ENCODE measurements at regions not wholly inside any gene's neighbourhood (a gene's known extent, or its start where the extent isn't known, plus 50 kb on each side); places are given as distances from the start of the nearest gene placed in this dataset.

DNA sequence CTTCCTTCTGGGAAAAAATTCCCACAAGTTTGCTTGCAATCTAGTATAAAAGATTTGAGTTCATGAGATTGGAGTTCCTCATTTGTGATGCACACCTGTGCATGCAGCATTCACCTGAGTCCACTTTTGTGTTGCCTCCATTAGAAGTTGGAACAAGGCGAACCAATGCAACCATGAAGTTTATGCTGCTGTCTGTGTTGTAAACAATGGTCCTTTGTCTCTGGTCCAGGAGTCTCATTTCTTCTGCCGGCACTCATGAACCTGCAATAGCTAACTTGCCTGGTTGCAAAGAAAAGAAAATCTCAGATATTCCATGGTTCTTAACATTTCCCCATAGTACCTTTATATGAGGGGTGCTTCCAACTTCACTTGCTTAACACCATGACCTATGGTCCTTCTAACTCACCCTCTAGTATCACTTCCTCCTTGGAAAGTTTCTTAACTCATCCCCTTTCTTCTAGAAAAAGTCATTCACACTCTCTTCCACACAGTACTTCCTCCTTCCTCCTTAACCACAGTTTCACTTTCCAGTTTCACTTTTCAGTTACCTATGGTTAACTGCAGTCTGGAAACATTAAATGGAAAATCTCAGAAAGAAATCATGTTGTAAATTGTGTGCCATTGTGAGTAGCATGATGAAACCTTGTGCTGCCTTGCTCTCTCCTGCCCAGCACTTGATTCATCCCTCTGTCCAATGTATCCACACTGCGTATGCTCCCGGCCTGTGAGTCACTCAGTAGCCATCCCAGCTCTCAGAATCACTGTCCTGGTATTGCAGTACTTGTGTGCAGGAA is 128.8 kb upstream of the TRIB2 start:
- no peak overlapping the region for H3K9ac ChIP-seq (ENCODE audit: low read length)
- H3K4me1 ChIP-seq (ENCODE audit: control insufficient read depth, insufficient read depth, low read length): peaks cover 22% of the 10 kb centered on the region
- no peak overlapping the region for H3K4me3 ChIP-seq (ENCODE audit: low read length)
- no peaks in the 10 kb centered on the region for H3K9me3 ChIP-seq (ENCODE audit: control insufficient read depth, low read length)
- H3K27me3 ChIP-seq (ENCODE audit: control insufficient read depth, insufficient read depth, low read length): no peaks in the 10 kb centered on the region
- no peaks in the 10 kb centered on the region for H3K36me3 ChIP-seq (ENCODE audit: control insufficient read depth, insufficient read depth, low read length)

DNA sequence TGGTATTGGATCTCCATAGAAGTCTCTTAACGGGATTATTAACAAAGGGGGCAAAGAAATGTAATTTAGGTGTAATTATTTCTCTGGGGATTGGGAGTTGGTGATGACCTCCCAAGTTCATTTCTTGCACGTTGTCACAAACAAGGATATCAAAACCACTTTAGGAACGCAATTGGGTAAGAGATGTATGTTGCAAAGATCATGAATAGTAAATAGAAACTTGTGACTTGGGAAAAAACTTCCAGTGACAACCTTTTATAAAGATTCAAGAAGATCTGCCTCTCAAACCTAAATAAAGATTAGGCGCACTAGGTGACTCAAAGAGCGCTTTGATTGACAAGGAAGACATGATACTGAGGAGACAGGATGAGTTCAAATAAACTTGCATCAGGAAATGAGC is 127.8 kb upstream of the TRIB2 start:
- Histone ChIP-seq H3K4me3 (ENCODE audit: low read length) (no peak overlapping the region), H3K9ac (ENCODE audit: low read length) (no peak overlapping the region), H3K4me1 (ENCODE audit: control insufficient read depth, insufficient read depth, low read length) (peaks cover 22% of the 10 kb centered on the region), H3K36me3 (ENCODE audit: control insufficient read depth, insufficient read depth, low read length) (no peaks in the 10 kb centered on the region), H3K27me3 (ENCODE audit: control insufficient read depth, insufficient read depth, low read length) (no peaks in the 10 kb centered on the region), H3K9me3 (ENCODE audit: control insufficient read depth, low read length) (no peaks in the 10 kb centered on the region)

DNA sequence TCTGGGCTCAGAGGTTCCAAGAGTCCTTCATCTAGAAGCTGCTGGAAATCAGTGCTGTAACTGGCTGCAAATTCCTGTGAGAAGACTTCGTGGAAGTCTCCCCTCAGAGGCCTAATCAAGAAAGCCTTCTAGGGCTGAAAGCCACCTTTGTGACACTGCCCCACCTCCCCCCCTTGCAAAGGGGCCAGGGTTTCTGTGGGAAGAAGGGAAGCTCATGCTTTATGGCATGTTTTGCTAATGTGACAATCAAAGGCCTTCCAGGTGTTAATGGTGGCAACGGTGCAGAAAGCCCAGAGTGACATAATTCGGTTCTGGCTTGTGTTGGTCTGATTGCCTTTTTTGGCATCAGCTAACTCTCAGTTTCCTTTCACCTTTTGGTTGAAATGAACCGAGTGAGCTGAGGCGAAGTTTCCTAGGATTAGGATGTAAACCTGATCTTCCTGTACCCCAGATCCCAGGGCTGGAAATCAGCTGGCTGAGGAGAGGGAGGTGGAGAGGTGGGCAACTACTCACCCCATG is 126.9 kb upstream of the TRIB2 start:
- no peaks in the 10 kb centered on the region for H3K9me3 ChIP-seq (ENCODE audit: control insufficient read depth, low read length)
- H3K9ac ChIP-seq (ENCODE audit: low read length): no peak overlapping the region

DNA sequence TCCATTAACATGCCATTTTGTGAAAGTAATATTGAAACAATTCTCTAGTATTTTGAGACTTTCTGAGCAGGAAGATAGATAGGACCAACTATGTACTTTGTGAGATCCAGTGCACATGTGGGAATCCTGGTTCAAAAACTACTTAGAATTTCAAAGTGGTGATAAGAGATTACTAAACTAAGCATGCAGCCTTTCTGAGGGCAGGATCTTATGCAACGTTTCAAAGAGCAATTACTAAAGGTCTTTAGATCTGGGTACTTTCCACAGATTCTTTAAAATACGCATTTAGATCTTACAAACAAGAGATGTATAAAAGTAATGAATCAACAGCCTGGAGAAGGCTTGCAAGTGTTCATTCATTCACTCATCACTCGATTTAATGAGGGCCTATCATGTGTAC is 124.4 kb upstream of the TRIB2 start:
- H3K36me3 ChIP-seq (ENCODE audit: control insufficient read depth, insufficient read depth, low read length): no peaks in the 10 kb centered on the region
- no peaks in the 10 kb centered on the region for H3K9me3 ChIP-seq (ENCODE audit: control insufficient read depth, low read length)
- H3K4me1 ChIP-seq (ENCODE audit: control insufficient read depth, insufficient read depth, low read length): peaks cover 13% of the 10 kb centered on the region
- no peaks in the 10 kb centered on the region for H3K27me3 ChIP-seq (ENCODE audit: control insufficient read depth, insufficient read depth, low read length)
- no peak overlapping the region for H3K9ac ChIP-seq (ENCODE audit: low read length)
- no peak overlapping the region for H3K4me3 ChIP-seq (ENCODE audit: low read length)

More for the DNA sequence above, 126.9 kb upstream of the TRIB2 start:
- Histone ChIP-seq H3K4me1 (ENCODE audit: control insufficient read depth, insufficient read depth, low read length) (peaks cover 22% of the 10 kb centered on the region), H3K4me3 (ENCODE audit: low read length) (no peak overlapping the region), H3K27me3 (ENCODE audit: control insufficient read depth, insufficient read depth, low read length) (no peaks in the 10 kb centered on the region), H3K36me3 (ENCODE audit: control insufficient read depth, insufficient read depth, low read length) (no peaks in the 10 kb centered on the region)

DNA sequence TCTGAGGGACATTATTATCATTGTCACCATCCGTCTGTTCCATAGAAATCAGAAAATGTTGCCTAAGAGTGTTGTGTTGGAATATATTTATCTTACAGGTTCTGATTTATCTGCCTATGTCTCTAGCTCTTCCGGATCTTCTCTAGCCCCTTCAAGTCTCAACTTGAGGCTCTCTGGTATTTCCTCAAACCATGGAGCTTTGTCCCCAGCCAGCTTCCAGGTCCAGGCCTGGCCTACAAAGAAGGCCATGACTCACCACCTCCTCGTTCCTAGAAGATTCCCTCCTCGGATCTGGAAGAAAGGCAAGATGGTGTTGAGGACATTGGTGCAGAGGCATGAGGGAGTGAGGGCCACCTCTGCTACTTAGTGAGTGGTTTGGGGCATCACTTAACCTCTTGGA is 122.1 kb upstream of the TRIB2 start:
- Histone ChIP-seq H3K9me3 (ENCODE audit: control insufficient read depth, low read length) (no peaks in the 10 kb centered on the region), H3K36me3 (ENCODE audit: control insufficient read depth, insufficient read depth, low read length) (no peaks in the 10 kb centered on the region)

DNA sequence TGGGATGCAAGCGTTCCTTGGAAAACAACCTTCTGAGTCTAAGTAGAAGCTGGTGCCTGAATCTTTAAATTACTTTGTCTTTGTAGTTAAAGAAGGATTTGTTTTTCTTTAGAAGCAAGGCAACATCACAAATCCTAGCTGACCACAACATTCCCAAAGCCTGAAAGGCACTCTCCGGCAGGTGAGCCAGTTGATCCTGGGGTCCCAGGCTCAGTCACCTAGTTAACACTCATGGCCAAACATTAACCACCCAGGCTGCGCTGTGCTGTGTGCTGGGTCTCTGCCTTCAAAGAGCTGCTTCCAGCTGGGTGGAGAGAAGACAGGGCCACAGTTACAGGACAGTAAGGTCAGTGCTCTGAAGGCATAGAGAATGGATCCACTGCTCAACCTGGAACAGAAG is 120.0 kb upstream of the TRIB2 start:
- Histone ChIP-seq H3K27me3 (ENCODE audit: control insufficient read depth, insufficient read depth, low read length) (no peaks in the 10 kb centered on the region), H3K4me1 (ENCODE audit: control insufficient read depth, insufficient read depth, low read length) (no peaks in the 10 kb centered on the region), H3K4me3 (ENCODE audit: low read length) (no peak overlapping the region), H3K36me3 (ENCODE audit: control insufficient read depth, insufficient read depth, low read length) (no peaks in the 10 kb centered on the region), H3K9me3 (ENCODE audit: control insufficient read depth, low read length) (no peaks in the 10 kb centered on the region), H3K9ac (ENCODE audit: low read length) (no peak overlapping the region)

More for the DNA sequence above, 122.1 kb upstream of the TRIB2 start:
- H3K4me3 ChIP-seq (ENCODE audit: low read length): no peak overlapping the region
- H3K4me1 ChIP-seq (ENCODE audit: control insufficient read depth, insufficient read depth, low read length): no peaks in the 10 kb centered on the region
- H3K9ac ChIP-seq (ENCODE audit: low read length): no peak overlapping the region
- H3K27me3 ChIP-seq (ENCODE audit: control insufficient read depth, insufficient read depth, low read length): no peaks in the 10 kb centered on the region

DNA sequence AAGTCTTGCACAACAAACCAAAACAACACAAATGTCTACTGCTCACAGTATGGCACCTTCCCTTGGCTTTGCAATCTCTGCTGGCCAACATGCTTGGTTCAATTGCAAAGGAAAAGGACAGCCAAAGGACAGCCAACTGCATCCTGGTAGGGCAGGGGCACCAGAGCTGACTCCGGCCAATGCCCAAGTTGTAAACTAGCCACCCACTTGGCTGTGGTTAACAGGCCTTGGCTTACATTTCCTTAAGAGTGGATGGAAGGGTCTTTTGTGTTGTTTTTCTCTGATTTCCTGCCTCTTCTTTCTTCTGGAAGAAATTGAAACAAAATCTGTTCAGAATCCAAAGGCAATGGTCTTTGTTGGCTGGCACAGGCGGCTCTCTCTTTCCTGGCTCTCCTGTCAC is 119.1 kb upstream of the TRIB2 start:
- Histone ChIP-seq H3K36me3 (ENCODE audit: control insufficient read depth, insufficient read depth, low read length) (no peaks in the 10 kb centered on the region), H3K27me3 (ENCODE audit: control insufficient read depth, insufficient read depth, low read length) (no peaks in the 10 kb centered on the region), H3K9me3 (ENCODE audit: control insufficient read depth, low read length) (no peaks in the 10 kb centered on the region), H3K9ac (ENCODE audit: low read length) (no peak overlapping the region), H3K4me3 (ENCODE audit: low read length) (no peak overlapping the region), H3K4me1 (ENCODE audit: control insufficient read depth, insufficient read depth, low read length) (no peaks in the 10 kb centered on the region)

DNA sequence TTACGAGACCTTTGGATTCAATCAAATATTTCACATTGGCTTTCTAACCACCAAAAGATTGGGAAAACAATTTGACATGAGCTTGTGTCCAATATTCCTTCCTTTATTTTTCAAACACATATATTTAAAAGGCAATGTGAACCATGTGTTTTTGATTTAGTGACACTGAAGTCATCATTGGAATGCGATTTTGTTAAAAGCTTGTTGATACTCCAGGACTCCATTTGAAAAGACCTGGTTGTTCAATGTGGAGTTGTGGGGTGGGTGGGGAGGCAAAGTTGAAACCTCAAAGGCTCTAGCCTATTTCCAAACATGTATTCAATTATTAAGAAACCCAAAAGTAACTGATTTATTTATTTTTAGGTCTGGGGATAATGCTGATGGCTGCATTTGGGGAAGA is 114.1 kb upstream of the TRIB2 start:
- Histone ChIP-seq H3K27me3 (ENCODE audit: control insufficient read depth, insufficient read depth, low read length) (no peaks in the 10 kb centered on the region), H3K9ac (ENCODE audit: low read length) (no peak overlapping the region), H3K4me1 (ENCODE audit: control insufficient read depth, insufficient read depth, low read length) (peaks cover 15% of the 10 kb centered on the region), H3K36me3 (ENCODE audit: control insufficient read depth, insufficient read depth, low read length) (no peaks in the 10 kb centered on the region), H3K9me3 (ENCODE audit: control insufficient read depth, low read length) (no peaks in the 10 kb centered on the region), H3K4me3 (ENCODE audit: low read length) (no peak overlapping the region)

DNA sequence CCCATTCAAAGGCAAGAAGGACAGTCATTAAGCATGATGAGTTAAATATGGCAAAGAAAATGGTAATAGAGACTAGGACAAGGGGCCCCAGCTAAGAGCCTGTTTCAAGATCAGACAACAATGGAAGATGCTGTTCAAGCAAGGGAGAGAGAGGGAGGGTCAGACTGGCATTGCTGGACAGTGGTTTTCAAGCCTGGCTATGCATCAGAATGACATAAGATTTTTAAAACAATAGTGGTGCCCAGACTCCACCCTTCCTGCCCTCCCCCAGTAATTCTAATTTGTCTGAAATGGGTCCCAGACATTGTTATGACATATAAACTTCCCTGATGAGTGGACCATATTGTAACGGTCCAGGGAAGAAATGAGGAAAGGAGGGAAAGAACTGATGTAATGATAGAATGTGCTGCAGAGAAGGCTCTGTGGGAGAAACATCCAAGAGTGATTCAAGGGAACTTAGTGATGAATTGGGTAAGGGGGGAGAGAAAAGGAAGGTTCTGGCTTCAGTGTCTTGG is 112.9 kb upstream of the TRIB2 start:
- no peak overlapping the region for H3K9ac ChIP-seq (ENCODE audit: low read length)
- H3K4me1 ChIP-seq (ENCODE audit: control insufficient read depth, insufficient read depth, low read length): peaks cover 15% of the 10 kb centered on the region
- H3K27me3 ChIP-seq (ENCODE audit: control insufficient read depth, insufficient read depth, low read length): no peaks in the 10 kb centered on the region
- no peak overlapping the region for H3K4me3 ChIP-seq (ENCODE audit: low read length)
- H3K9me3 ChIP-seq (ENCODE audit: control insufficient read depth, low read length): no peaks in the 10 kb centered on the region
- no peaks in the 10 kb centered on the region for H3K36me3 ChIP-seq (ENCODE audit: control insufficient read depth, insufficient read depth, low read length)

DNA sequence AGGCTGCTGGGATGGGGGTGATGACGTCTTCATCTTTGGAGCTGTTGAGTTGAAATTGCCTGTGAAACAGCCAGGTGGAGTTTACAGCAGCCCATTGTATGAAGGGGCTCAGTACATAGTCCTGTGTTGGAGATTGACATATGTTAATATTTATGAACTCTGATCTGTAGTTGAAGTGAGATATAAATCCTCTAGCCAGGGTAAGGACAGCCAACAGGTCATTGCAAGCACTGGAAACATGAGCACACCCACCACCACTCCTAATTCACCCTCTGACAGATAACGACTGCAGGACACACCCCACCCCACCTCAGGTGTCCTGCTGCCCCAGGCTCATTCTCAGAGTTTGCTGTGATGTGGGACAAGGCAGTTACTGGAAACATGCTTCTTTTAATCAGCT is 112.4 kb upstream of the TRIB2 start:
- no peaks in the 10 kb centered on the region for H3K9me3 ChIP-seq (ENCODE audit: control insufficient read depth, low read length)
- H3K9ac ChIP-seq (ENCODE audit: low read length): no peak overlapping the region
- peaks cover 15% of the 10 kb centered on the region for H3K4me1 ChIP-seq (ENCODE audit: control insufficient read depth, insufficient read depth, low read length)
- H3K4me3 ChIP-seq (ENCODE audit: low read length): no peak overlapping the region
- no peaks in the 10 kb centered on the region for H3K27me3 ChIP-seq (ENCODE audit: control insufficient read depth, insufficient read depth, low read length)
- no peaks in the 10 kb centered on the region for H3K36me3 ChIP-seq (ENCODE audit: control insufficient read depth, insufficient read depth, low read length)

DNA sequence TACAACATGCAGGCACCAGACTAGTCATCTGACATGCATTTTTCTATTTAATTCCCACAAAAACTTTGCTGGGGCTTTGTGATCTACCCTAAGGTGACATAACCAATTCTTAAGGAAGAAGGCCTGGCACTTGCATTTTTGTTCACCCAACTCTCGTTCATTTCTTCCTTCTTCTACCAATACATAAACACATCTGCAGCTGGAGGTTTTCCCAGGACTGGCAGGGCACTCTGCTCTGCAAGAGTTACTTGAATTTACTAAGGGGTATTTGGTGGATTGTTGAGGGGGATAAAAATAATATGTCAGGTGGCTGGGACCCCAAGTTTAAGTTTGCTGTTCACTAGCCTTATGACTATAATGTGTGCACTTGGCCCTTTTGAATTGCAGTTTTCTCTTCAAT is 111.4 kb upstream of the TRIB2 start:
- H3K36me3 ChIP-seq (ENCODE audit: control insufficient read depth, insufficient read depth, low read length): no peaks in the 10 kb centered on the region
- H3K9ac ChIP-seq (ENCODE audit: low read length): no peak overlapping the region
- no peak overlapping the region for H3K4me3 ChIP-seq (ENCODE audit: low read length)
- H3K27me3 ChIP-seq (ENCODE audit: control insufficient read depth, insufficient read depth, low read length): no peaks in the 10 kb centered on the region
- H3K4me1 ChIP-seq (ENCODE audit: control insufficient read depth, insufficient read depth, low read length): peaks cover 15% of the 10 kb centered on the region
- H3K9me3 ChIP-seq (ENCODE audit: control insufficient read depth, low read length): no peaks in the 10 kb centered on the region

DNA sequence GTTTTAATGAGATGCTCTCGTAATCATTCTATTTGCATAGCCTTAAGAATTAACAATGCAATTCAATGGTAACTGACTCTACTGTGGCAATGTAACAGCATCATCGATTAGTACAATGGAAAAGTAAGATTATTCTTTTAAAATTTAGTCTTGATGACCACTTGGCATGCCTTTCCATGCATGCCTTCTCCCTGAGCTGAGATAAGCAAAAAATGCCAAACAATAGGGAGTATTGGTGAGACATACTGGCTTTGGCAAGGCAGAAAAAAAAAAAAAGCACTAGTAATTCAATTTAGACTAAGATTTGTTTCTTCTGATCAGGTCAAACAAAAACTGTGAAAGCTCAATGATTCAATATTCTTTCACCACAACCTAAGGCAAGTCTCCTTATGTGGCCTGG is 110.8 kb upstream of the TRIB2 start:
- no peaks in the 10 kb centered on the region for H3K36me3 ChIP-seq (ENCODE audit: control insufficient read depth, insufficient read depth, low read length)
- H3K9me3 ChIP-seq (ENCODE audit: control insufficient read depth, low read length): no peaks in the 10 kb centered on the region
- peaks cover 15% of the 10 kb centered on the region for H3K4me1 ChIP-seq (ENCODE audit: control insufficient read depth, insufficient read depth, low read length)
- no peak overlapping the region for H3K9ac ChIP-seq (ENCODE audit: low read length)
- H3K4me3 ChIP-seq (ENCODE audit: low read length): no peak overlapping the region
- no peaks in the 10 kb centered on the region for H3K27me3 ChIP-seq (ENCODE audit: control insufficient read depth, insufficient read depth, low read length)

Measured in mucosa of stomach (tissue), 1 donor.